Liver (tissue), 7 donors: ENCODE measurements at regions not wholly inside any gene's neighbourhood (a gene's known extent, or its start where the extent isn't known, plus 50 kb on each side); places are given as distances from the start of the nearest gene placed in this dataset.

Source experiments
- DNase-seq: peaks from one replicate; pipeline ENCODE4 v3.0.0-alpha.2; 2017; ENCODE audit warnings: low spot score
- H3K27ac ChIP-seq, 2 donors: one replicate each; pipeline ENCODE4 v1.7.0; 2013; ENCODE audit warnings: inconsistent platforms in 2 of 2, low read length in 2 of 2, control low read depth in 1 of 2, low read depth in 1 of 2, mild to moderate bottlenecking in 1 of 2
- H3K27me3 ChIP-seq, 4 donors: one replicate each; pipeline versions ENCODE4 v1.6.1 to v1.7.0; 2013; ENCODE audit warnings: low read length in 3 of 4, inconsistent platforms in 1 of 4, mild to moderate bottlenecking in 1 of 4, moderate library complexity in 1 of 4; ENCODE audit not compliant: control insufficient read depth in 4 of 4, insufficient read depth in 4 of 4
- H3K36me3 ChIP-seq, 4 donors: one replicate each; pipeline versions ENCODE4 v1.6.1 to v1.7.0; 2013; ENCODE audit warnings: low read length in 3 of 4, mild to moderate bottlenecking in 3 of 4, low read depth in 1 of 4, moderate library complexity in 1 of 4; ENCODE audit not compliant: control insufficient read depth in 4 of 4, insufficient read depth in 3 of 4
- H3K4me1 ChIP-seq, 4 donors: one replicate each; pipeline versions ENCODE4 v1.6.1 to v1.7.0; 2013; ENCODE audit warnings: low read length in 3 of 4, mild to moderate bottlenecking in 3 of 4, moderate library complexity in 1 of 4; ENCODE audit not compliant: control insufficient read depth in 4 of 4, insufficient read depth in 4 of 4
- H3K4me3 ChIP-seq, 3 donors: one replicate each; pipeline versions ENCODE4 v1.6.1 to v1.7.0; 2013; ENCODE audit warnings: low read length in 3 of 3, control low read depth in 1 of 3, low read depth in 1 of 3, mild to moderate bottlenecking in 1 of 3
- H3K9ac ChIP-seq, 2 donors: one replicate each; pipeline ENCODE4 v1.7.0; 2013; ENCODE audit warnings: low read length in 2 of 2, mild to moderate bottlenecking in 2 of 2, moderate library complexity in 2 of 2, control low read depth in 1 of 2, low read depth in 1 of 2
- H3K9me3 ChIP-seq, 4 donors: one replicate each; pipeline versions ENCODE4 v1.6.1 to v1.7.0; 2013; ENCODE audit warnings: low read length in 3 of 4; ENCODE audit not compliant: control insufficient read depth in 4 of 4
- FOXA1 ChIP-seq: IDR thresholded peaks from 2 replicates; pipeline ENCODE4 v1.6.1; 2016; ENCODE audit warnings: antibody characterized with exemption
- FOXA2 ChIP-seq: IDR thresholded peaks from 2 replicates; pipeline ENCODE4 v1.6.1; 2016; ENCODE audit warnings: antibody characterized with exemption
- MAX ChIP-seq: IDR thresholded peaks from 2 replicates; pipeline ENCODE4 v1.6.1; 2016; ENCODE audit warnings: antibody characterized with exemption
- NR2F2 ChIP-seq: IDR thresholded peaks from 2 replicates; pipeline ENCODE4 v1.6.1; 2016; ENCODE audit warnings: antibody characterized with exemption
- REST ChIP-seq: IDR thresholded peaks from 2 replicates; pipeline ENCODE4 v1.6.1; 2016; ENCODE audit warnings: antibody characterized with exemption, mild to moderate bottlenecking
- SP1 ChIP-seq: IDR thresholded peaks from 2 replicates; pipeline ENCODE4 v1.6.1; 2018; ENCODE audit warnings: antibody characterized with exemption, mild to moderate bottlenecking
- TAF1 ChIP-seq: conservative IDR thresholded peaks from 2 replicates; pipeline ENCODE4 v1.6.1; 2016; ENCODE audit warnings: antibody characterized with exemption, mild to moderate bottlenecking
- ZBTB33 ChIP-seq: IDR thresholded peaks from 2 replicates; pipeline ENCODE4 v1.6.1; 2016; ENCODE audit warnings: antibody characterized with exemption
- WGBS: extraction: QIAGEN DNeasy Blood & Tissue Kit; methylation state at CpG from one replicate; pipeline ENCODE4 v1.1.7; 2013; 5-methylcytosine and 5-hydroxymethylcytosine counted together
- donor health status: healthy.
- donor health status: healthy.
- donor health status: healthy.
- donor health status: healthy.

- no peak for DNase-seq
- no peak for TF ChIP-seq SP1
- TF ChIP-seq NR2F2 = no peak
- no peak for TF ChIP-seq FOXA2
- WGBS = 75% methylated on average over 5 of the region's 5 CpGs
- Histone ChIP-seq H3K4me1 (no peaks in the 10 kb centered on the region), H3K4me3 (no peak overlapping the region), H3K9me3 (no peaks in the 10 kb centered on the region), H3K27ac (no peak overlapping the region), H3K9ac (no peak overlapping the region), H3K36me3 (no peaks in the 10 kb centered on the region), H3K27me3 (no peaks in the 10 kb centered on the region)
These were observed 338.7 kb upstream of the IRX4 start for GRCh38 chr5:2221450-2221849.

GRCh38 chr5:2220741-2221140 is 338.0 kb upstream of the IRX4 start:
- H3K27me3 ChIP-seq = no peaks in the 10 kb centered on the region
- H3K36me3 ChIP-seq = no peaks in the 10 kb centered on the region
- DNase-seq = no peak
- WGBS = 83% methylated on average over 7 of the region's 7 CpGs
- H3K4me3 ChIP-seq = no peak overlapping the region
- H3K4me1 ChIP-seq = no peaks in the 10 kb centered on the region
- H3K9ac ChIP-seq = no peak overlapping the region
- TF ChIP-seq TAF1 (no peak), FOXA1 (no peak), REST (no peak)
- no peaks in the 10 kb centered on the region for H3K9me3 ChIP-seq
- no peak overlapping the region for H3K27ac ChIP-seq

GRCh38 chr5:2219149-2219776 is 336.5 kb upstream of the IRX4 start:
- Histone ChIP-seq H3K4me1 (no peaks in the 10 kb centered on the region), H3K27me3 (no peaks in the 10 kb centered on the region), H3K27ac (no peak overlapping the region), H3K36me3 (no peaks in the 10 kb centered on the region), H3K9ac (no peak overlapping the region), H3K4me3 (no peak overlapping the region), H3K9me3 (no peaks in the 10 kb centered on the region)
- WGBS = 83% methylated on average over 3 of the region's 3 CpGs
- no peak for DNase-seq
- TF ChIP-seq MAX (no peak), TAF1 (no peak), ZBTB33 (no peak), REST (no peak)
